Gastrocnemius medialis (tissue), 4 donors: ENCODE measurements at regions not wholly inside any gene's neighbourhood (a gene's known extent, or its start where the extent isn't known, plus 50 kb on each side); places are given as distances from the start of the nearest gene placed in this dataset.

Source experiments
- ATAC-seq, 2 donors: fragments of 150-250 bp; one replicate each; pipeline ENCODE4 v1.9.1; 2016
- DNase-seq, 2 donors: peaks; one replicate each; pipeline ENCODE4 v3.0.0-alpha.2; 2019
- H3K27ac ChIP-seq, 4 donors: fragments of 200-600 bp; sonication (generic); 1 replicate in 1 of 4; 2 replicates in 3 of 4; pipeline ENCODE4 v1.5.1; 2016 to 2018; ENCODE audit warnings: mild to moderate bottlenecking in 2 of 4, moderate library complexity in 1 of 4
- H3K27me3 ChIP-seq, 3 donors: fragments of 200-600 bp; sonication (generic) in 2 of 3; 1 replicate in 1 of 3; 2 replicates in 2 of 3; pipeline versions ENCODE4 v1.5.1 to v1.6.0; 2016 to 2019; ENCODE audit warnings: mild to moderate bottlenecking in 1 of 3, moderate library complexity in 1 of 3
- H3K36me3 ChIP-seq, 2 donors: fragments of 200-600 bp; sonication (generic) in 1 of 2; one replicate each; pipeline ENCODE4 v1.5.1; 2017 to 2018
- H3K4me1 ChIP-seq, 2 donors: fragments of 200-600 bp; sonication (generic) in 1 of 2; one replicate each; pipeline ENCODE4 v1.5.1; 2016 to 2017; ENCODE audit warnings: mild to moderate bottlenecking in 2 of 2
- H3K4me3 ChIP-seq, 4 donors: fragments of 200-600 bp; sonication (generic) in 3 of 4; 1 replicate in 1 of 4; 2 replicates in 3 of 4; pipeline ENCODE4 v1.5.1; 2016 to 2019; ENCODE audit warnings: mild to moderate bottlenecking in 2 of 4
- H3K9me3 ChIP-seq, 3 donors: fragments of 200-600 bp; sonication (generic) in 2 of 3; 1 replicate in 1 of 3; 2 replicates in 2 of 3; pipeline ENCODE4 v1.5.1; 2016 to 2019
- CTCF ChIP-seq, 5 experiments: fragments of 450-650 bp in 3 of 5; fragments of 200-600 bp in 2 of 5; sonication (generic) in 2 of 5; IDR thresholded peaks in 4 of 5; conservative IDR thresholded peaks in 1 of 5; 1 replicate in 4 of 5; 2 replicates in 1 of 5; pipeline ENCODE4 v1.5.1; 2016 to 2019; ENCODE audit warnings: antibody characterized with exemption in 5 of 5, mild to moderate bottlenecking in 3 of 5, moderate library complexity in 3 of 5
- POLR2A ChIP-seq, 2 donors: fragments of 450-650 bp; IDR thresholded peaks; one replicate each; pipeline ENCODE4 v1.6.1; 2017; ENCODE audit warnings: antibody characterized with exemption in 2 of 2, mild to moderate bottlenecking in 2 of 2, moderate library complexity in 2 of 2
- in situ Hi-C, 4 donors: fragments of 200-750 bp; cut with MboI; loops; one replicate each; pipeline versions ENCODE4 v1.15.0 to v1.8.0; 2017; ENCODE audit warnings: low sequenced_read_pairs in 4 of 4
- intact Hi-C: fragments of 100-400 bp; cut with DNase I; formaldehyde crosslinking; loops from one replicate; pipeline ENCODE4 v1.15.1; 2023; ENCODE audit warnings: low total_unique reads

DNA sequence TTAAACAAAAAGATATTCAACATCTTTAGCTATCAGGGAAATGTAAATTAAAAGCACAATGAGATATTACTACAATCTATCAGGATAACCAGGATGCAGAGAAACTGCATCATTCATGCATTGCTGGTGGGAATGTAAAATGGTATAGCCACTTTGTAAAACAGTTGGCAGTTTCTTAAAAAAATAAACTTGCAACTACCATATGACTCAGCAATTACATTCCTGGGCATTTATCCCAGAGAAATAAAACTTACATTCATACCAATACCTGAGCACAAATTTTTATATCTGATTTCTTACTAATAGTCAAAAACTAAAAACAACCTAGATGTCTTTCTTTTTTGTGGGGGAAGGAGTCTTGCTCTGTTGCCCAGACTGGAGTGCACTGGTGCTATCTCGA, 190.3 kb upstream of the TAB2 start:
- Histone ChIP-seq H3K9me3 (no peaks in the 10 kb centered on the region), H3K4me3 (no peak overlapping the region), H3K36me3 (no peaks in the 10 kb centered on the region), H3K4me1 (no peaks in the 10 kb centered on the region), H3K27me3 (no peaks in the 10 kb centered on the region), H3K27ac (no peak overlapping the region)
- DNase-seq (no peak), ATAC-seq (no peak)
- in situ Hi-C loops (no loop called here), intact Hi-C loops (no loop called here)
- TF ChIP-seq CTCF (IDR thresholded peaks at IDR 0.05 in 4 of 5, conservative IDR thresholded peaks at IDR 0.05 in 1 of 5), result no peak
- TF ChIP-seq POLR2A (IDR thresholded peaks at IDR 0.05), result no peak

DNA sequence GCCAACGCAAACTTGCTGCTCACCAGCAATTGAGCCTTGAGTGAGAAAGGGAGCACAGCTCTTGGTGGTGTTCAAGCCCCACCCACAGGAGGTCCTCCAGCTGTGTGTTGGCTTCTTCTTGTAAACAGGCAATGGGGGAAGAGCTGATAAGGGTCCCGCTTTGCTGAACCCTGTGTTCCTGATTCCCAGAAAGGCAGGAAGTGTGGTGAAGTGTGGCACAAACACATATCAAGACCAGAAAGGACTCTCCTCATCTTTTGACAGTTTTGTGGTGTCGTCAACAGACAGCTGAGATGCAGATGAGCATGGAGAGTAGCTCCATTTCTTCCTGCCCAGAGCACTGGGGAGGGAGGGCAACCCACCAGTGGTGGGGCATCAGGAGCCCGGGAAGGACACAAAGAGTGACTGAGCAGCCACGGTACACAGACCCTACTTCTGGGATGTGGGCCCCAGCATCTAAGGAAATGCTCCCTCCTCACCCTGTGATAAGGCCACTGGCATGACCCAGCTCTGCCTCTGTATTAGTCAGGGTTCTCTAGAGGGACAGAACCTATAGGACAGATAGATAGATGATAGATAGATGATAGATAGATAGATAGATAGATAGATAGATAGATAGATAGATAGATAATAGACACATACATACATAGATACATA, 188.9 kb upstream of the TAB2 start:
- ATAC-seq, result no peak
- intact Hi-C loops (loop anchor here (1.0 kb wide), 1 partner anchor 42 kb away; no protein-coding TSS in a partner anchor), in situ Hi-C loops (no loop called here)
- no peaks in the 10 kb centered on the region for H3K36me3 ChIP-seq
- no peaks in the 10 kb centered on the region for H3K9me3 ChIP-seq
- H3K4me1 ChIP-seq, result no peaks in the 10 kb centered on the region
- no peaks in the 10 kb centered on the region for H3K27me3 ChIP-seq
- H3K27ac ChIP-seq, result no peak overlapping the region
- TF ChIP-seq CTCF (IDR thresholded peaks at IDR 0.05 in 4 of 5, conservative IDR thresholded peaks at IDR 0.05 in 1 of 5) (no peak), POLR2A (IDR thresholded peaks at IDR 0.05) (no peak)
- H3K4me3 ChIP-seq, result no peak overlapping the region
- DNase-seq, result no peak

GRCh38 chr6:149129371-149130077, 188.0 kb upstream of the TAB2 start:
- no peak for TF ChIP-seq CTCF (IDR thresholded peaks at IDR 0.05 in 4 of 5, conservative IDR thresholded peaks at IDR 0.05 in 1 of 5)
- TF ChIP-seq POLR2A (IDR thresholded peaks at IDR 0.05), result no peak
- no peaks in the 10 kb centered on the region for H3K9me3 ChIP-seq
- H3K4me3 ChIP-seq, result no peak overlapping the region
- H3K27me3 ChIP-seq, result no peaks in the 10 kb centered on the region
- H3K36me3 ChIP-seq, result no peaks in the 10 kb centered on the region
- DNase-seq (peak in 1 of 2 donors; percentile 38), ATAC-seq (peak; percentile 58 to 83)
- intact Hi-C loops, result loop anchor here (1.0 kb wide), 1 partner anchor 41 kb away; no protein-coding TSS in a partner anchor
- H3K27ac ChIP-seq, result no peak overlapping the region
- in situ Hi-C loops, result no loop called here
- no peaks in the 10 kb centered on the region for H3K4me1 ChIP-seq

- Histone ChIP-seq H3K27ac (no peak overlapping the region), H3K27me3 (no peaks in the 10 kb centered on the region), H3K9me3 (no peaks in the 10 kb centered on the region), H3K4me3 (no peak overlapping the region), H3K36me3 (no peaks in the 10 kb centered on the region), H3K4me1 (no peaks in the 10 kb centered on the region)
- TF ChIP-seq CTCF (IDR thresholded peaks at IDR 0.05 in 4 of 5, conservative IDR thresholded peaks at IDR 0.05 in 1 of 5), result no peak
- no peak for TF ChIP-seq POLR2A (IDR thresholded peaks at IDR 0.05)
- no peak for ATAC-seq
- in situ Hi-C loops, result no loop called here
- intact Hi-C loops, result no loop called here
- DNase-seq, result no peak
Measured at GRCh38 chr6:149130090-149130489, 187.4 kb upstream of the TAB2 start.
